Vagina (tissue), 2 donors: ENCODE measurements at regions not wholly inside any gene's neighbourhood (a gene's known extent, or its start where the extent isn't known, plus 50 kb on each side); places are given as distances from the start of the nearest gene placed in this dataset.

Experiments used
- CTCF ChIP-seq, 3 experiments: fragments of 450-650 bp in 2 of 3; fragments of 200-600 bp in 1 of 3; sonication (generic) in 1 of 3; IDR thresholded peaks; one replicate each; pipeline ENCODE4 v1.5.1; 2017 to 2019; ENCODE audit warnings: antibody characterized with exemption in 3 of 3, mild to moderate bottlenecking in 2 of 3, moderate library complexity in 2 of 3
- POLR2A ChIP-seq, 2 donors: fragments of 450-650 bp; IDR thresholded peaks; one replicate each; pipeline ENCODE4 v1.6.1; 2017; ENCODE audit warnings: antibody characterized with exemption in 2 of 2, mild to moderate bottlenecking in 2 of 2, moderate library complexity in 2 of 2

DNA sequence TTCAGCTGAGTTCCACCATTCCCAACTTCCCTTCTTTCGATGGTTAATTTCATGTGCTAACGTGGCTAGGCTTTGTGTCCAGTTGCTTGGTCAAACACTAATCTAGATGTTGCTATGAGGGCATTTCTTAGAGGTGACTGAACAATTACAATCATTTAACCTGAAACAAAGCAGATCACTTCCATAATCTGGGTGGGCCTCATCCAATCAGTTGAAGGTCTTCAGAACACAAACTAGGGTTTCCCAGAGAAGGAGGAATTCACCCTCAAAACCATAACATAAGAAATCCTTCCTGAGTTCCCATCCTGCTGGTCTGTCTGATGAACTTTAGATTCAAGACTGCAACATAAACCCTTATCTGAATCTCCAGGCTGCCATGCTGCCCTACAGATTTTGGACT is 2381.7 kb downstream of the MAT2B start:
- TF ChIP-seq CTCF (IDR thresholded peaks at IDR 0.05) (no peak), POLR2A (IDR thresholded peaks at IDR 0.05) (no peak)
